OCI-LY7 (cell line): ENCODE measurements at regions not wholly inside any gene's neighbourhood (a gene's known extent, or its start where the extent isn't known, plus 50 kb on each side); places are given as distances from the start of the nearest gene placed in this dataset.

Source experiments
- EZH2phosphoT487 ChIP-seq: fragments of 200-600 bp; sonication (generic); IDR thresholded peaks from 2 replicates; pipeline ENCODE4 v1.6.1; 2018; ENCODE audit warnings: low read depth, borderline replicate concordance, mild to moderate bottlenecking, mixed run types, antibody characterized with exemption, low read length, moderate library complexity, mixed read lengths
- TF ChIP-seq, protein P1 (sequence below): fragments of 200-600 bp; sonication (generic); conservative IDR thresholded peaks from 2 replicates; pipeline ENCODE4 v1.5.1; 2014; ENCODE audit warnings: mild to moderate bottlenecking, antibody characterized with exemption, low read length, moderate library complexity, mixed read lengths

DNA sequence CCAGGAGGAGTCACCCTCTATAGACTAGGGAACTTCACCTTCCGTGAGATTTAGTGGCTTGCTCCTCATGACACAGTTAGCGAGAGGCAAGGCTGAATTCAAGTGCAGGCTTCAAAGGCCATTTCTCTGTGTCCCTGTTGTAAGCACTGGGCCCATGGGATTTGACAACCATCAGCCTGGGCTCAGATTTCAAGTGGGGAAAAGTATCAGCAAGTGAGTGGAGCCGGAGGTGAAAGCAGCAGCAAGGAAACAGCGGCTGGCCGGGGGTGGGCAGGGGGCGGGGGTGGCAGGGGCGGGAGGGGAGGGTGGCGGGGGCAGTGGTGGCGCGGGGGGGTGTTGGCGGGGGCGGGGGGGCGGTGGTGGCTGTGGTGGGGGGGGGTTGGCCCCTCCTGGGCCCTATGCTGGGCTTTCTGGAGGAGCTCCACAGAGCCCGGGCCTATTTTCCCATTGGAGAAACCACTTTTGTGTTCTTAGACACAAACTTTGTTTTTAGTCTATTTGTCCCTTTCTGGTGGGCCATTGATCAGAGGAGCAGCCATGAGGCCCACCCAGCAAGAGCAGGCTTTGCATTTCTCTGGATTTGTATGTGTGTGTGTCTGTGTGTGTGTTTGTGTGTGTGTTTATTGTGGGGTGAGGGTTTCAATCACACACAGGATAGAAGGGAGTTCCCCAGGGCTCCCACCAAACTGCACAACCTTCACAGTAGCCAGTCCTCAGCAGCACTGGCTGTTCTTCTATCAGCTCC is 165.4 kb upstream of the RAI14 start:
- TF ChIP-seq, protein P1, sequence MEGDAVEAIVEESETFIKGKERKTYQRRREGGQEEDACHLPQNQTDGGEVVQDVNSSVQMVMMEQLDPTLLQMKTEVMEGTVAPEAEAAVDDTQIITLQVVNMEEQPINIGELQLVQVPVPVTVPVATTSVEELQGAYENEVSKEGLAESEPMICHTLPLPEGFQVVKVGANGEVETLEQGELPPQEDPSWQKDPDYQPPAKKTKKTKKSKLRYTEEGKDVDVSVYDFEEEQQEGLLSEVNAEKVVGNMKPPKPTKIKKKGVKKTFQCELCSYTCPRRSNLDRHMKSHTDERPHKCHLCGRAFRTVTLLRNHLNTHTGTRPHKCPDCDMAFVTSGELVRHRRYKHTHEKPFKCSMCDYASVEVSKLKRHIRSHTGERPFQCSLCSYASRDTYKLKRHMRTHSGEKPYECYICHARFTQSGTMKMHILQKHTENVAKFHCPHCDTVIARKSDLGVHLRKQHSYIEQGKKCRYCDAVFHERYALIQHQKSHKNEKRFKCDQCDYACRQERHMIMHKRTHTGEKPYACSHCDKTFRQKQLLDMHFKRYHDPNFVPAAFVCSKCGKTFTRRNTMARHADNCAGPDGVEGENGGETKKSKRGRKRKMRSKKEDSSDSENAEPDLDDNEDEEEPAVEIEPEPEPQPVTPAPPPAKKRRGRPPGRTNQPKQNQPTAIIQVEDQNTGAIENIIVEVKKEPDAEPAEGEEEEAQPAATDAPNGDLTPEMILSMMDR = no peak
- no peak for TF ChIP-seq EZH2phosphoT487
